HPDE6-E6E7 (cell line): ENCODE measurements at regions not wholly inside any gene's neighbourhood (a gene's known extent, or its start where the extent isn't known, plus 50 kb on each side); places are given as distances from the start of the nearest gene placed in this dataset.

Experiments used
- DNase-seq: peaks from one replicate; pipeline ENCODE4 v3.0.0; 2011; ENCODE audit warnings: missing footprints; ENCODE audit errors: extremely low spot score

DNA sequence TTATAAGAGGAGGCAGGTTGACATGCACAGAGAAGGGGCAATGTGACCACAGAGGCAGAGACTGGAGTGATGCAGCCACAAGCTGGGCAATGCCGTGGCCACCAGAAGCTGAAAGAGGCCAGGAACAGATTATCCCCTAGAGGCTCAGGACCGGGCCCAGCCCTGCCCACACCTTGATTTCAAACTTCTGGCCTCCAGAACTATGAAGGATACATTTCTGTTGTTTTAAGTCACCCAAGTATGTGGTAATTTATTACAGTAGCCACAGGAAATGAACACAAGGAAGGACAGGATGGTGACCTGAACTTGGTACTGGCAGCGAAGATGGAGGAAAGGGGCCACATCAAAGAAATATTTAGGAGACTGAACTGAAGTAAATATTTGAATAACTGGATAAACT lies 66.8 kb upstream of the RIOK3 start:
- DNase-seq: no peak

DNA sequence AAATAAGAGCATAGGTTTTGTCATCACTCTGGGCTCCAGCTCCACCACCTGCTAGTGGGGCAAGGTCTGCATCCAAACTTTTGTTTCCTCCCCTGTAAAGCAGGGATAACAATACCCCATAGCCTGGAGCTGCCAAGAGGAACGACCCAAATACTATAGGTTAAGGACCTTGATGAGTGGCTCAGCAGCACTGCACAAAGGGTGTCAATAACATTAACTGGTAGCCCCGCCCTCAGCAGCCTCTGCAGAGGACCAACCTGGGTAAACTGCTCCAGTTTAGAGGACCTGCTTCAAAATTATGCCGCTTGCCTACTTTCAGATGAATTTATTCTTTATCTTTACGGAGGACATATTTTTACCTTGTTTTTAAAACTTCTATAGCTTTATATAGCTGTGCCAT lies 65.8 kb upstream of the RIOK3 start:
- no peak for DNase-seq

DNA sequence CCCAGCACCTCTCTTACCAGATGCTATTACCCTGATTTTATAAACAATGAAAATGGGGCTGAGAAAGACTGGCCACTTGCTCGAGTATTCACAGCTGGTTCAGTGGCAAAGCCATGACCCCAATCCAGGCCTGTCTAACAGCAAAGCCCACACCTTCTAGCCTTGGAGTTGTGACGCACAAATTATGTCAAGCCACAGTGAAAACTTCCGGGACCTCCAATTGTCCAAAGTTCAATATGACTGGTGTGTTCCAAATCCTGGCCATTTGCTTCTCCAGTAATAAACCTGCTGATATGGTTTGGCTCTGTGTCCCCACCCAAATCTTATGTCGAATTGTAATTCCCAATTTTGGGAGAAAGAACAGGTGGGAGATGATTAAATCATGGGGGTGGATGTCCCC lies 64.7 kb upstream of the RIOK3 start:
- no peak for DNase-seq

DNA sequence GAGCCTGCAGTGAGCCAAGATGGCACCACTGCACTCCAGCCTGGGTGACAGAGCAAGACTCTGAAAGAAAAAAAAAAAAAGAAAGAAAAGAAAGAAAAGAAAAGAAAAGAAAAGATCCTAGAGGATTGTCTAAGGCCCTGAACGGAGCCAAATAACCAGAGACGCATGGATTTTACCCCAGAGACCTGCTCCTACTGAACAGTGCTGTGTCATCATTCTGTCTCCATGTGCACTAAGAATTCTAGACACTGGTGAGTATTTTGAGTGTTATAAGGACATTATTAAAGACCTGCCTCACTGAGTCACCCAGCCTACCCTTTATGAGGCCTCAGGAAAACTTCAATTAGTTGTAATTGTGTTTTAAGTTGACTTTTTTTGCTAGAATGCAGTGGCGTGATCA lies 61.9 kb upstream of the RIOK3 start:
- no peak for DNase-seq

DNA sequence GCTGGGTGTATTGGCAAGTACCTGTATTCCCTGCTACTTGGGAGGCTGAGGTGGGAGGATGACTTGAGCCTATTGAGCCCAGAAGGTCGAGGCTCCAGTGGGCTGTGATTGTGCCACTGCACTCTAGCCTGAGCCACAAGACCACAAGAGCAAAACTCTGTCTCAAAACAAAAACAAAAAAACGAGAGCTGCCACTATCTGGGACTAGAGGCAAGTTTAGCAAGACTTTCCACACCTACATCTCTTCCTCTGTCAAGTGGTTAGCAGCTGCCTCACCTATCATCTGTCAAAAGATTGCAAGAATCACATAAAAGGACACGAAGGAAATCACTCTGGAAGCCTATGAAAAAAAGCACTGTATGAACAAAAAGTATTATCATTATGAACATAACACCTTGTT lies 55.2 kb upstream of the RIOK3 start:
- DNase-seq: no peak

DNA sequence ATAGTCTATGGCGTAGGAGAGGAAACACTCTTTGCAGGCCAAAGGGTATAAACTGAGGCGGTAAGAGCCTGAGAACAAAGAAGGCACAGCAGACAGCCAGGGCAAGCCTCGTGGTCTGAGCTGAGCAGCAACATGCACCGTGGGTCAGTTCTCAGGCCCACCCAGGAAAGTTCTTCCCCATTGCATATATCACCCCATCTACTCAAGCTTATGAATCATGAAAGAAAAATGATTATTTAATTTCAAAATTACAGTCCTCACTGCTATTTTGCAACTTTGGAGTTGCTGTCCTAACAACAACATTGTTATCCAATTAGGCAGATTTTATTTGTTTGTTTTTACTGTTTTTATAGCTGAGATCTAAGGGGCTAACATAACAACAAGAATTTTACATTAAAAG lies 54.7 kb upstream of the RIOK3 start:
- DNase-seq: no peak

DNA sequence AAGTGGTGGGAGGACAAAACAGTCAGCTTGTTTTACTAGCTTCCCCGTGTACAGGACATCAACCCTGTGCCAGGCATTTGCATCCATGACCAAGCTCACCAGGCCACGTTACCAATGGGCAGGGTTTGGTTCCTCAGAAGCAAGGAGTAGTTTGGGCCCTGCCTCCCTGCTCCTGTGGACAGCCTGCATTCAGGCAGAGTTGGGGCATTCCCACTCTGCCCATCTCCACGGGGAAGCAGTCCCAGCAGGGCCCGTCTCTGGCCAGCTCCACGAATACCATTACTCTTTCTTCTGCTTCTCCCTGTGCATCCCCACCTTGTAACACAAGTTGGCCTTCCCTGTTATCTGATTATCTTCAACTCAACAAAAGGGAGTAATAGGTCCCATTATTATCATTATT lies 54.0 kb upstream of the RIOK3 start:
- no peak for DNase-seq

DNA sequence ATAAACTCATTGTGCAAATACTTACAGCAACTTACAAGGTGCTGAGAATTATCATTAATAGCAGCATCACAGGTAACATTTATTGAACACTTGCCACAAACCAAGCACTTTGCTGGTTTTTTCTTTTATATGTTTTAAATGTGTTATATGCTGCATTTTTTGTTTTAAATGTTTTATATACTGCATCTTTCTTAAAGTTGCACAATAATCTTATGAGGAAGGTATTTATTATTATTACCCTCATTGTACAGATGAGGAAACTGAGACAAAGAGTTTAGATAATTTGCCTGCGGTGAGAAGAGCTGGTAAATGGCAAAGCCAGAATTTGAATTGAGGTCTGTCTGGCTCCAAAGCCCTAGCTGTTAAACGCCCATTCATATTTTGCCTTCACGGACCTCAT lies 52.2 kb upstream of the RIOK3 start:
- DNase-seq: no peak

DNA sequence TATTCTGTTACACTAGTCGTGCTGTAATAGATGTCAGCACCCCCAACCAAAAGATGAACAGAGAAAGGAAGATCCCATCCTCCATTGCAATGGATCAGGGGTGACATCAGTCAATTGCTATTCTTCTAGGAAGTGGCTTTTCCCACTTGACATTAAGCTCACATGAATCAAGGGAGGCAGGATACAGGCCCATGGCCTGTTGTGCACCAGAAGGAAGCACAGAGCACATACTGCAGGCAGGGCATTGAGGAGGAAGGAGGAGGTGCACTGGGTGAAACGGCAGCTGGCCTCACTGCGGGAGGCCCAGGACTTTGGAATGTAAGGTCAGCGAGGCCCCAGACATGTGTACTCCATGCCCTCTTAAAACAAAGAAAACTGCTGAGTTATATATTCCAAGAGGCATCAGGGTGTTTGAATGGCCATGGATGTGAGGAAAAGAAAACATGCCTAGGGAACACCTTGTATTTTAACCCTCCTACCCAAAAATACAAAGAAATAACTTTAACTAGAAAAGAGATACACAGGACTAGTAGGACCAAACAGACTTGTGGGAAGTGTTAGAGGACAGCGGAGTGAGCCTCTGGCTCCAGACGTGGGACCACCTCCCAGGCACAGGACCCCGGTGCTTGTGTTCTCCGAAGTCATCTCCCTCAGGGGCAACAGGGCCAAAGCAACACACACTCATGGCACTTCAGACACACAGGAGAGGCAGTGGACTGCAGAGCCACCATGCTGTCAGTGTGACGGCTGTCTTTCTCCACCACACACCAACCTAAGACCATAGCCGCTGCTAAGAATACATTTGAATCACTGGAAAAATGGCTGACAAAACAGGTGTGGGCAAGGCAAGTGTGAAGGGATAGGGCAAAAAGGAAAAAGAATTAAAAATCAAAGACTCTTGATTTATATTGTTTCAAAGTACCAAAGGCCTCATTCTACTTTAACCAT lies 51.4 kb upstream of the RIOK3 start:
- DNase-seq: no peak
